ENCODE measurements at regions not wholly inside any gene's neighbourhood (a gene's known extent, or its start where the extent isn't known, plus 50 kb on each side); places are given as distances from the start of the nearest gene placed in this dataset.

DNA sequence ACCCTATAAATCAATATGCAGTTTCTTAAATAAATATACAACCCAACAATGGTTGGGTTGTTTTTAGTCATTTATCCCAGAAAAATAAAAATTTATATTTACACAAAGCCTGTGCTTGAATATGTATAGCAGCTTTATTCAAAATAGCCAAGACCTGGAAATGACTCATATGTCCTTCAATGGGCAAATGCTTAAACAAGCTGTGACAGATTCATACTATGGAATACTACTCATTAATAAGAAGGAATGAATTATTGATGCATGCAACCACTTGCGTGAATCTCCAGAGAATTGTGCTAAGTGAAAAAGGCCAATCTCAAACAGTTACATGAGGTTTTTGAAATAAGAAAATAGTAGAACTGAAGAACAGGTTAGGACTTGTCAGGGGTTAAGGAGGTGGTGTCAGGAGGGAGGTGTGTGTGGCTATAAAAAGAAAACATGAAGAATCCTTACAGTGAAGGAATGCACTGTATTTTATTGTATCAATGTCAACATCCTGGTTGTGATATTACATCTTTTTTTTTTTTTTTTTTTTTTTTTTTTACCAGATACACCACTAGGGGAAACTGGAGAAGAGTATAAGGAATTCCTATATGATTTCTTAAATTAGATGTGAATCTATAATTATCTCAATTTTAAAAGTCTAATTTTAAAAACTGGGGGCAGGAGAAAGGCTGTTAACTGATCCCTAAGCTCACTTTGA lies 82.4 kb upstream of the CD44 start:
- Mint-ChIP-seq H3K27ac (no peak overlapping the region), H3K27me3 (ENCODE audit: low read depth, poor library complexity) (no peaks in the 10 kb centered on the region), H3K4me1 (no peaks in the 10 kb centered on the region), H3K4me3 (no peak overlapping the region), H3K9me3 (peaks cover 6% of the 10 kb centered on the region), H3K36me3 (ENCODE audit: low read depth) (no peaks in the 10 kb centered on the region)
- TF ChIP-seq, protein P1, sequence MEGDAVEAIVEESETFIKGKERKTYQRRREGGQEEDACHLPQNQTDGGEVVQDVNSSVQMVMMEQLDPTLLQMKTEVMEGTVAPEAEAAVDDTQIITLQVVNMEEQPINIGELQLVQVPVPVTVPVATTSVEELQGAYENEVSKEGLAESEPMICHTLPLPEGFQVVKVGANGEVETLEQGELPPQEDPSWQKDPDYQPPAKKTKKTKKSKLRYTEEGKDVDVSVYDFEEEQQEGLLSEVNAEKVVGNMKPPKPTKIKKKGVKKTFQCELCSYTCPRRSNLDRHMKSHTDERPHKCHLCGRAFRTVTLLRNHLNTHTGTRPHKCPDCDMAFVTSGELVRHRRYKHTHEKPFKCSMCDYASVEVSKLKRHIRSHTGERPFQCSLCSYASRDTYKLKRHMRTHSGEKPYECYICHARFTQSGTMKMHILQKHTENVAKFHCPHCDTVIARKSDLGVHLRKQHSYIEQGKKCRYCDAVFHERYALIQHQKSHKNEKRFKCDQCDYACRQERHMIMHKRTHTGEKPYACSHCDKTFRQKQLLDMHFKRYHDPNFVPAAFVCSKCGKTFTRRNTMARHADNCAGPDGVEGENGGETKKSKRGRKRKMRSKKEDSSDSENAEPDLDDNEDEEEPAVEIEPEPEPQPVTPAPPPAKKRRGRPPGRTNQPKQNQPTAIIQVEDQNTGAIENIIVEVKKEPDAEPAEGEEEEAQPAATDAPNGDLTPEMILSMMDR (IDR thresholded peaks at IDR 0.05) = no peak
- DNase-seq = no peak

DNA sequence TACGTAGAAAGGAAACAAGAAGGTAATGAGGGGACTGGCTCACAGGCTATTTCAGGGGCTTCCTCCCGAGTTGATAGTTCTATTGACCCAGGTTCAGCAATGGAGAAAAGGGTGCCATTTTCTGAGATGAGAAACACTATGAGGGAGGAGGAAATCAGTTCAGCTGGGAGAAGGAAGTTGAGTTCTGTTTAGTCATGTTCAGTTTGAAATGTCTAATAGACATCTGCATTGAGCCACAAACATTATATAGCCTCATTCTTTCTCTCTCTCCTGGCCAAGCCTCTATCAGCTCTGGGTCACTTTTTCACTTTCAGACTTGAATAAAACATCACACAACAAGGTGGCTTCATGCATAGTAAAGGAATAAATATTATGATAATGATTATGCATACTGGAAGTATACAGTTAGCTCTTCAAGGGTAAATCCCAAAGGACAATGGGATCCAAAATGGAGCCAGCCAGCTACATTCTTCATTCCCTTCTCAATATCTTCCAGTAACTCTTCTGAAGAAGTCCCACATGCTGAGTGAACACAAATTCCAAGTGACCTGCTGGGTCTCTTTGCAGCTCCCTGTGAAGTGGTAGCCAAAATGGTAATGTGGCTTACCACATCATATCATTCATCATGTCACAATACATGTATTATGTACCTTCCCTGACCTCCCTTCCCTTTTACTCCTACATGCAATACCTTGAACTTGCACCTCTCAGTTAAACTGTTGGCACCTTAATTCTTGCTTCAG lies 80.9 kb upstream of the CD44 start:
- TF ChIP-seq, protein P1 (IDR thresholded peaks at IDR 0.05) = no peak
- H3K36me3 Mint-ChIP-seq (ENCODE audit: low read depth) = no peaks in the 10 kb centered on the region
- H3K4me1 Mint-ChIP-seq = no peaks in the 10 kb centered on the region
- no peak overlapping the region for H3K27ac Mint-ChIP-seq
- H3K4me3 Mint-ChIP-seq = no peak overlapping the region
- no peaks in the 10 kb centered on the region for H3K9me3 Mint-ChIP-seq
- no peak for DNase-seq
- no peaks in the 10 kb centered on the region for H3K27me3 Mint-ChIP-seq (ENCODE audit: low read depth, poor library complexity)

DNA sequence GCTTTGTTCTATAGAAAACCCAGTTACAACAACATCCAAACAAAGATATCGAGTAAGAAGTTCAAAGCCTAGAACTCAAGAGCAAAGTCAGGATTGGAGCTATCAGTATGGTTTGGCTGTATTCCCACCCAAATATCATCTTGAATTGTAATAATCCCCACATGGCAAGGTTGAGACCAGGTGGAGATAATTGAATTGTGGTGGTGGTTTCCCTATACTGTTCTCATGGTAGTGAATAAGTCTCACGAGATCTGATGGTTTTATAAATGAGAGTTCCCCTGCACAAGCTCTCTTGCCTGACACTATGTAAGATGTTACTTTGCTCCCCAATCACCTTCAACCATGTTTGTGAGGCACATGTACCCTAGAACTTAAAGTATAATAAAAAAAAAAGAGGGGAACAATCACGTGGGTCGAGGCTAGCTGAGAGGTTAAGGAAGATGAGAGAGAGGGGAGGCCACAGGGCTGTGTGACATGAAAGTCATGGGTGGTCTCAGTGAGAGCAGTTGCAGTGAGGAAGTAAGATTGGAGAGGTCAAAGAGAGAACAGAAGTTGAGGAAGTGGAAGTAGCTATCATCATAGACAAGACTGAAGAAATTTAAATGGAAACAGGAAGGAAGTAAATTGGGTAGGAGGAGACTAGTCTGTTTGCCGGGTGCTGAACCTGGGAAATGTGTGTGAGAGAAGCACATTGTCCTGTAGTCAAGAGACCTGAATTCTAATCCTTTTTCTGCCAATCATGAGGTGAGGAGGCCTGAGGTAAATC lies 80.1 kb upstream of the CD44 start:
- TF ChIP-seq, protein P1 (IDR thresholded peaks at IDR 0.05) = no peak
- Mint-ChIP-seq H3K9me3 (no peaks in the 10 kb centered on the region), H3K4me1 (no peaks in the 10 kb centered on the region), H3K27ac (no peak overlapping the region), H3K27me3 (ENCODE audit: low read depth, poor library complexity) (no peaks in the 10 kb centered on the region), H3K36me3 (ENCODE audit: low read depth) (no peaks in the 10 kb centered on the region), H3K4me3 (no peak overlapping the region)
- DNase-seq = no peak

DNA sequence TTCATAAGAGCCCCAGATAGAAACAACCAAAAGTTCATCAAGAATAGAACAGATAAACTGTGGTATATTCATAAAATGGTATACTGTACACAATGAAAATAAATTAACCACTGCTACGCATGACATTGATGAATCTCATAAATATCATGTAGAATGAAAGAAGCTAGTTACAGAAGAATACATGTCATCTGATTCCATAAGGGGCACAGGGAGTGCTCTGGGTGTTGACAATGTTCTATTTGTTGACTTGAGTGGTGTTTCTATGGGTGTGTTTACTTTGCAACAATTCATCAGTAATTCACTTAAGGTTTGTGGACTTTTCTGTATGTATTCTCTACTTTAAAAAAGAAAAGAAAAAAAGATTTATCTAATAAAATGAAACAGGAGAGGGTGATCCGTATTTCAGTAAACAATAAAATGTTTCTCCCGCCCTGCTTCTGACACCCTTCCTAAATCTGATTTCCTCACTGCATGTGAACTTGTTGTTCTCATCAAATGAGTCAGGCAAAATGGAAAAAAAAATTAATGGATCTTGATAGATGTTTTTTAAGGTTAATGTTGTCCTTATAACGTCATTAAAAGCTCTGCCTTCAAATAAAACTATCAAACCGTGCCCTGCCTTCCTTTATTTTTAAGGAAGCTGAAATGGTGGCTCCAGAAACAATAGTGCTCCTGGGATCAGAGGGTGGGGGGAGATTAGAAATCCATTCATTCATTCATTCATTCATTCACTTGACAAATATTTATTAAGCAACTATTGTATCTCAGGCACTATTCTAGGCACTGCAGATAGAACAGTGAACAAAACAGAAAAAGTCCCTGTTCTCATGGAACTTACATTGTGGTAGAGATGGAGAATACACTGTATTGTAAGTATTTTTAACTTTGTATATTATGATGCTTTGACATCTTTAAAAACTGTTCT lies 77.2 kb upstream of the CD44 start:
- H3K9me3 Mint-ChIP-seq = no peaks in the 10 kb centered on the region
- no peak overlapping the region for H3K4me3 Mint-ChIP-seq
- no peak for DNase-seq
- H3K27me3 Mint-ChIP-seq (ENCODE audit: low read depth, poor library complexity) = peaks cover 3% of the 10 kb centered on the region
- no peaks in the 10 kb centered on the region for H3K36me3 Mint-ChIP-seq (ENCODE audit: low read depth)
- no peaks in the 10 kb centered on the region for H3K4me1 Mint-ChIP-seq
- H3K27ac Mint-ChIP-seq = no peak overlapping the region
- TF ChIP-seq, protein P1 (IDR thresholded peaks at IDR 0.05) = no peak

DNA sequence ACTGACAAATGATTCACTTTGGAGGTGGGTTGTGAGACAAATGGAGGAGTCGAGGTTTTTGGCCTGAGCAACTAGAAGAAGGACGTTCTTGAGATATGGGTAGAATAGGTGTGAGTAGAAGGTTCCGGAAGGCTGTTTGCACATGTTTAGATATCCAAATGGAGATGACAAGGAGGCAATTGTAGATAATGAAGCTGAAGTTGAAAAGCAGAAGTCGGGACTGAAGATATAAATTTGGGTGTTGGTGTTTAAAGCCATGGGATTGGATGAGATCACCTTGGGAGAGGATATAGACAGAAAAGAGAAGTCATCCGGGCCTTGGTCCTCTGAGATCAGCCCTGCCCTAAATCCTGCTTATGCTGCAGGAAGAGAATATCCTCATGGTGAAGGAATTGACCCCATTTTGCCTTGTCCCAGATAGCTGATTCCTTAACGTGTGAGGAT lies 75.5 kb upstream of the CD44 start:
- Mint-ChIP-seq H3K4me3 (no peak overlapping the region), H3K27me3 (ENCODE audit: low read depth, poor library complexity) (peaks cover 3% of the 10 kb centered on the region), H3K4me1 (no peaks in the 10 kb centered on the region), H3K36me3 (ENCODE audit: low read depth) (no peaks in the 10 kb centered on the region), H3K27ac (no peak overlapping the region), H3K9me3 (no peaks in the 10 kb centered on the region)
- TF ChIP-seq, protein P1 (IDR thresholded peaks at IDR 0.05) = no peak
- no peak for DNase-seq

All from nephron progenitor cell (in vitro differentiated cells).